CD4-positive, alpha-beta T cell (primary cell): ENCODE measurements at regions not wholly inside any gene's neighbourhood (a gene's known extent, or its start where the extent isn't known, plus 50 kb on each side); places are given as distances from the start of the nearest gene placed in this dataset.
"Not testable (repeated sequence)": the region's sequence is repeated elsewhere in the genome, so short reads cannot be mapped to it uniquely, and the experiment has no call there.

Source experiments
- ATAC-seq: fragments of 200-7000 bp; cut with Tn5 transposase; one replicate; pipeline ENCODE4 v1.10.0; 2022; ENCODE audit warnings: mild to moderate bottlenecking; ENCODE audit not compliant: poor library complexity
- CTCF ChIA-PET: fragments of 350-600 bp; sonication (Branson Sonifier 250); formaldehyde crosslinking; loops from one replicate; lab custom pipeline; 2021; ENCODE audit warnings: antibody characterized with exemption, inconsistent platforms; lab: Charles Lee
- POLR2A ChIA-PET: fragments of 350-600 bp; sonication (Branson Sonifier 250); formaldehyde crosslinking; loops from one replicate; lab custom pipeline; 2021; ENCODE audit warnings: antibody characterized with exemption, inconsistent platforms; lab: Charles Lee
- DNase-seq, 14 experiments: peaks; one replicate each; pipeline ENCODE4 v3.0.0-alpha.2; 2013 to 2020; ENCODE audit warnings: mixed read lengths in 2 of 14
- H3K27ac ChIP-seq, 2 donors: one replicate each; pipeline versions ENCODE4 v1.5.1 to v1.7.0; 2013; ENCODE audit warnings: low read length in 2 of 2, low read depth in 1 of 2, mild to moderate bottlenecking in 1 of 2
- H3K27me3 ChIP-seq, 2 experiments: 1 replicate in 1 of 2; 2 replicates in 1 of 2; pipeline versions ENCODE4 v1.6.1 to v1.7.0; 2013; ENCODE audit warnings: low read length in 2 of 2, control low read depth in 1 of 2, mild to moderate bottlenecking in 1 of 2, moderate library complexity in 1 of 2; ENCODE audit not compliant: insufficient read depth in 2 of 2, control insufficient read depth in 1 of 2
- H3K36me3 ChIP-seq: one replicate; pipeline ENCODE4 v1.6.1; 2013; ENCODE audit warnings: low read length, control low read depth; ENCODE audit not compliant: insufficient read depth
- H3K4me1 ChIP-seq: one replicate; pipeline ENCODE4 v1.6.1; 2013; ENCODE audit warnings: low read length, control low read depth; ENCODE audit not compliant: insufficient read depth
- H3K4me3 ChIP-seq: one replicate; pipeline ENCODE4 v1.5.1; 2013; ENCODE audit warnings: mild to moderate bottlenecking, low read length, moderate library complexity
- H3K9me3 ChIP-seq, 2 experiments: 1 replicate in 1 of 2; 2 replicates in 1 of 2; pipeline versions ENCODE4 v1.6.1 to v1.7.0; 2013; ENCODE audit warnings: low read length in 2 of 2, mild to moderate bottlenecking in 2 of 2, control low read depth in 1 of 2, moderate library complexity in 1 of 2; ENCODE audit not compliant: control insufficient read depth in 1 of 2, insufficient read depth in 1 of 2
- H3K27ac Mint-ChIP-seq: one replicate; pipeline ENCODE4 v1.8.0; 2020; ENCODE audit warnings: mixed read lengths
- H3K27me3 Mint-ChIP-seq: one replicate; pipeline ENCODE4 v1.8.0; 2021; ENCODE audit warnings: mixed read lengths
- H3K36me3 Mint-ChIP-seq: one replicate; pipeline ENCODE4 v1.8.0; 2021; ENCODE audit warnings: low read depth, mixed read lengths
- H3K4me1 Mint-ChIP-seq: one replicate; pipeline ENCODE4 v1.8.0; 2021; ENCODE audit warnings: low read depth, mixed read lengths
- H3K4me3 Mint-ChIP-seq: one replicate; pipeline ENCODE4 v1.8.0; 2020; ENCODE audit warnings: mild to moderate bottlenecking, mixed read lengths
- H3K9me3 Mint-ChIP-seq: one replicate; pipeline ENCODE4 v1.8.0; 2020; ENCODE audit warnings: mixed read lengths
- intact Hi-C, 2 experiments: fragments of 100-400 bp; cut with DNase I in 1 of 2; cut with micrococcal nuclease in 1 of 2; formaldehyde crosslinking; loops; one replicate each; pipeline versions ENCODE4 v1.15.1 to v1.9.0; 2023 to 2025; cut with DNase I, micrococcal nuclease
- TF ChIP-seq, protein P1 (sequence below): fragments of 200-600 bp; IDR thresholded peaks from one replicate; pipeline ENCODE4 v1.8.0; 2022; ENCODE audit warnings: antibody characterized with exemption, mild to moderate bottlenecking

DNA sequence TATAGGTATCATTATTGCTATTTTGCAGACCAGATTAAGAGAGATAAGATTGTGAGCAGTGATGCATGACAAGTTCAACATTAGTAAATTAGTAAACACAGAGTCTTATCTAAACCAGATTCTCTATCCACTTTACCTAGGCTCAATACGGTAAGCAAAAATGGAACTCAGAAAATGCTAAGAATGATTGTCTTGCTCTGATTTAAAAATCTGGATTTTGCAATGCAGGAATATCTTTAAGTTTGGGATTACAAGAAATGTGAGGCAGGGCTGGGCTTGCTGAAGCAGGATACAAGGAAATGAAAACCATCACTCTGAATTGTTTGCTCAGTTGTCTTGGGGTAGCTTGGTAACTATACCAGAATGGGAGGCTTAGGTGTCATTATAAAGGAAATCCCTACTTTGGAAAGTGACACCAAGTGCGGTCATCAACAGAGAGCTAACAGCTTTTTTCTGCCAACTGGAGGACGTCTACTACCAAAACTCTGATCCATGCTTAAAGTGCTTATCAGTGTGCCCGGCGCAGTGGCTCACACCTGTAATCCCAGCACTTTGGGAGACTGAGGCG, 332.7 kb upstream of the RUNX1 start:
- H3K27me3 ChIP-seq, result no peaks in the 10 kb centered on the region
- Mint-ChIP-seq H3K36me3 (no peaks in the 10 kb centered on the region), H3K27ac (no peak overlapping the region), H3K4me3 (no peak overlapping the region), H3K4me1 (no peaks in the 10 kb centered on the region), H3K9me3 (no peaks in the 10 kb centered on the region), H3K27me3 (no peaks in the 10 kb centered on the region)
- no peaks in the 10 kb centered on the region for H3K9me3 ChIP-seq
- no peak overlapping the region for H3K27ac ChIP-seq
- H3K4me3 ChIP-seq, result no peak overlapping the region
- no peaks in the 10 kb centered on the region for H3K4me1 ChIP-seq
- DNase-seq (no peak), ATAC-seq (no peak)
- no peaks in the 10 kb centered on the region for H3K36me3 ChIP-seq
- CTCF ChIA-PET, result no interaction called here
- intact Hi-C loops, result no loop called here
- TF ChIP-seq, protein P1, sequence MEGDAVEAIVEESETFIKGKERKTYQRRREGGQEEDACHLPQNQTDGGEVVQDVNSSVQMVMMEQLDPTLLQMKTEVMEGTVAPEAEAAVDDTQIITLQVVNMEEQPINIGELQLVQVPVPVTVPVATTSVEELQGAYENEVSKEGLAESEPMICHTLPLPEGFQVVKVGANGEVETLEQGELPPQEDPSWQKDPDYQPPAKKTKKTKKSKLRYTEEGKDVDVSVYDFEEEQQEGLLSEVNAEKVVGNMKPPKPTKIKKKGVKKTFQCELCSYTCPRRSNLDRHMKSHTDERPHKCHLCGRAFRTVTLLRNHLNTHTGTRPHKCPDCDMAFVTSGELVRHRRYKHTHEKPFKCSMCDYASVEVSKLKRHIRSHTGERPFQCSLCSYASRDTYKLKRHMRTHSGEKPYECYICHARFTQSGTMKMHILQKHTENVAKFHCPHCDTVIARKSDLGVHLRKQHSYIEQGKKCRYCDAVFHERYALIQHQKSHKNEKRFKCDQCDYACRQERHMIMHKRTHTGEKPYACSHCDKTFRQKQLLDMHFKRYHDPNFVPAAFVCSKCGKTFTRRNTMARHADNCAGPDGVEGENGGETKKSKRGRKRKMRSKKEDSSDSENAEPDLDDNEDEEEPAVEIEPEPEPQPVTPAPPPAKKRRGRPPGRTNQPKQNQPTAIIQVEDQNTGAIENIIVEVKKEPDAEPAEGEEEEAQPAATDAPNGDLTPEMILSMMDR, result no peak
- POLR2A ChIA-PET, result no interaction called here

DNA sequence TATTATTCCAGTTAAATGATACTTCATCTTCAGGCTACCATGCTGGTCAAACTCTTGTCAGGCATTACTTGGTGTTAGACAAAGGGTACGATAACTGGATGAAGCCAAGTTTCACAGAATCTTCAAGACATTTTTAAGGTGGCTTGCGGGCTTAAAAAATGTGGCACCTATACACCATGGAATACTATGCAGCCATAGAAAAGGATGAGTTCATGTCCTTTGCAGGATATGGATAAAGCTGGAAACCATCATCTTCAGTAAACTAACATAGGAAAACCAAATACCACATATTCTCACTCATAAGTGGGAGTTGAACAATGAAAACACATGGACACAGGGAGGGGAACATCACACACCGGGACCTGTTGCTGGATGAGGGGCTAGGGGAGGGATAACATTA, 331.2 kb upstream of the RUNX1 start:
- H3K4me1 Mint-ChIP-seq, ATAC-seq, DNase-seq, H3K4me3 Mint-ChIP-seq, H3K27ac ChIP-seq, H3K4me3 ChIP-seq, H3K36me3 ChIP-seq, H3K9me3 ChIP-seq, H3K9me3 Mint-ChIP-seq, H3K36me3 Mint-ChIP-seq, intact Hi-C loops, H3K27me3 ChIP-seq, CTCF ChIA-PET, POLR2A ChIA-PET, H3K27ac Mint-ChIP-seq, H3K4me1 ChIP-seq, H3K27me3 Mint-ChIP-seq: not testable (repeated sequence)

DNA sequence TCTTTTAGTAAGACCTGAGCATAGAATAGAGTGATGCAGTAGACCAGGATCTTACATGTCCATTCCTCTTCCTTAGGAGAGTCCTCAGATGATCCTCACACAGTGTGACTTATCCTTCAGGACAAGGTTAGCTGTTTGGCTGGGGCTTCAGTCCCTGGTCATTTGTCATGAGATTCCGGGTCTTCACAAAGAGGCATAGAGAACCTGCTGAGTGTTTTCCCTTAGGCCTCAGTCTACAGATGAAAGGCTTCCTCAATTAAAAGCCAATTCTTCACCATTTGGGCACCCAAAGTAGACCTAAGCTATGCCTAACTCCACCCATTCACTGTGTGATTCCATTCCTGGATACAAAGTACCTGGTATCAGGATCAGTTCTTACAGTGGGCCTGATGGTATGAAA, 329.8 kb upstream of the RUNX1 start:
- H3K4me1 ChIP-seq, result no peaks in the 10 kb centered on the region
- intact Hi-C loops, result no loop called here
- no peaks in the 10 kb centered on the region for H3K36me3 ChIP-seq
- ChIA-PET POLR2A (no interaction called here), CTCF (interaction anchor here (1.0 kb wide), 1 partner anchor 13 kb away, joined by 3 read pairs; no protein-coding TSS in a partner anchor)
- no peak overlapping the region for H3K27ac ChIP-seq
- H3K27me3 Mint-ChIP-seq, result no peaks in the 10 kb centered on the region
- no peaks in the 10 kb centered on the region for H3K9me3 ChIP-seq
- H3K27me3 ChIP-seq, result no peaks in the 10 kb centered on the region
- TF ChIP-seq, protein P1, result no peak
- no peak for ATAC-seq
- H3K27ac Mint-ChIP-seq, result no peak overlapping the region
- H3K4me3 Mint-ChIP-seq, result no peak overlapping the region
- H3K4me1 Mint-ChIP-seq, result no peaks in the 10 kb centered on the region
- no peak overlapping the region for H3K4me3 ChIP-seq
- no peak for DNase-seq
- H3K9me3 Mint-ChIP-seq, result no peaks in the 10 kb centered on the region
- no peaks in the 10 kb centered on the region for H3K36me3 Mint-ChIP-seq

DNA sequence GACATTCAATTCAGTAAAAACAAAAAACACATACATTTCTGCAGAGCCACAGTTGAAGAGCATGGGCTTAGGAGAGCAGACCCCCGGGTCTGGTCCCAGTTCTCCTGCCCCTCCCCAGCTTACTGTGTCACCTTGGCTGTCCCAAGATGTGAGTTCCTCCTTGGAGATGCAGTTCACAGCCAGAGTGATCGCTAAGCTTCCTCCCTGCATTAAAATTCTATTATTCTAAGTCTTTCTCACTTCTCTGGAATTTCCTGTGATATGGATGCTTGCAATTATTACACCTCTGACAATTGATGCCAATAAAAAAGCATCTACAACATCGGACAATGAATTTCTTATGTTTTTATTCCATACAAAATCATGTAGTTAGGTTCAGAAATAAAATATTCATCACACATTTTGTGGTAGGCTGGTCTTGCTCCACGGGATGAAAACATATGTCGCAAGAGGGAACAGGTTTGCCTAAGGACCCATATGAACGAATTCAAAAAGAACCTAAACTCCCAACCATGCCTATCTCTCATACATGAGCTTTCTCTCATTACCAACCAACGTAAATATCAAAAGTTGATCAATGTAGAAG, 328.5 kb upstream of the RUNX1 start:
- Mint-ChIP-seq H3K27ac (no peak overlapping the region), H3K9me3 (no peaks in the 10 kb centered on the region), H3K4me3 (no peak overlapping the region), H3K4me1 (no peaks in the 10 kb centered on the region), H3K27me3 (no peaks in the 10 kb centered on the region), H3K36me3 (no peaks in the 10 kb centered on the region)
- intact Hi-C loops, result no loop called here
- TF ChIP-seq, protein P1, result no peak
- Histone ChIP-seq H3K27me3 (no peaks in the 10 kb centered on the region), H3K27ac (no peak overlapping the region), H3K36me3 (no peaks in the 10 kb centered on the region), H3K4me3 (no peak overlapping the region), H3K9me3 (no peaks in the 10 kb centered on the region), H3K4me1 (no peaks in the 10 kb centered on the region)
- DNase-seq (no peak), ATAC-seq (no peak)
- CTCF ChIA-PET, result interaction anchor here (1.0 kb wide), 1 partner anchor 544 kb away, joined by 3 read pairs; no protein-coding TSS in a partner anchor
- POLR2A ChIA-PET, result no interaction called here
